Esophagus muscularis mucosa (tissue), 4 donors: ENCODE measurements at regions not wholly inside any gene's neighbourhood (a gene's known extent, or its start where the extent isn't known, plus 50 kb on each side); places are given as distances from the start of the nearest gene placed in this dataset.

Experiments
- CTCF ChIP-seq, 3 experiments: fragments of 200-600 bp in 2 of 3; fragments of 450-650 bp in 1 of 3; sonication (generic) in 2 of 3; IDR thresholded peaks; one replicate each; pipeline ENCODE4 v1.5.1; 2017 to 2019; ENCODE audit warnings: antibody characterized with exemption in 3 of 3, mild to moderate bottlenecking in 2 of 3, moderate library complexity in 1 of 3
- EP300 ChIP-seq: sonication (generic); formaldehyde crosslinking; IDR thresholded peaks from one replicate; pipeline ENCODE4 v1.6.1; 2017; ENCODE audit warnings: antibody characterized with exemption
- POLR2A ChIP-seq: fragments of 450-650 bp; IDR thresholded peaks from one replicate; pipeline ENCODE4 v1.6.1; 2017; ENCODE audit warnings: antibody characterized with exemption, moderate library complexity, mild to moderate bottlenecking, low read depth
- POLR2AphosphoS5 ChIP-seq, 2 donors: sonication (generic); formaldehyde crosslinking; IDR thresholded peaks; one replicate each; pipeline ENCODE4 v1.6.1; 2017; ENCODE audit warnings: antibody characterized with exemption in 2 of 2

GRCh38 chr1:58246549-58246948, 300.0 kb downstream of the OMA1 start:
- no peak for TF ChIP-seq CTCF (IDR thresholded peaks at IDR 0.05)
- no peak for TF ChIP-seq POLR2A
- TF ChIP-seq EP300 = no peak
- no peak for TF ChIP-seq POLR2AphosphoS5 (IDR thresholded peaks at IDR 0.05)
